IPS-NIHi11 (cell line): ENCODE measurements at regions not wholly inside any gene's neighbourhood (a gene's known extent, or its start where the extent isn't known, plus 50 kb on each side); places are given as distances from the start of the nearest gene placed in this dataset.
A peak's percentile ranks its signal among the peaks of the same experiment; 100 is the strongest.

Experiments
- DNase-seq: peaks from one replicate; pipeline ENCODE4 v3.0.0; 2012; ENCODE audit warnings: mixed read lengths, low spot score

GRCh38 chr1:29749024-29749945 lies 513.0 kb downstream of the PTPRU start:
- DNase-seq: no peak

GRCh38 chr1:29747196-29747595 lies 510.9 kb downstream of the PTPRU start:
- DNase-seq: no peak

DNA sequence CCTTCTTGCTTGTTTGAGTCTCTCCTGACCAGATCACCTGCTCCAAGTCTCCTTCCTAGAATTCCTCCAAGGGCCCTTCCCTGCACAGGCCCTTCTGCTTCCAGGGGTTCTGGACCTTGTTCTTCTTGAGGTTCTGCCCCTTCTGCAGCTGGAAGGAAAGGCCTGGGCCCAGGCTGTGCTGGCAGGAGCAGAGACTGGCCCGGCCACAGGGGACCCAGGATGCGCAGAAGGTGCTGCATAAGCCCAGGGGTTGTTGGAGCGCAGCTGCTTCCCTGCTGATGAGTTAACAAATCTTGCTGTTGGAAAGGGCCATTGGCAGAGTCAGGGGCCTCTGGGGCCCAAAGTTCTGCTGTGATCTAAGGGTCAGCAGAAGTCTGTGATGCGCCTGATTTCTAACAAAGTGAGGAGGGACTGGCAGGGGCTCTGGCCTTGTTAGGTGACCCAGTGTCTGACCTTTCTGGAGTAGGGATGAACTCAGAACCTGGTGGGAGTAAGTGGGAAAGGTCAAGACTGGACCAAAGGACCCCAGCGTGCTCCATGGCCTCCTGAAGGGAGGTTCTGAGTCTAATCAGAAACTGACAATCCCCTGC lies 509.8 kb downstream of the PTPRU start:
- DNase-seq: no peak

GRCh38 chr1:29744684-29745490 lies 508.6 kb downstream of the PTPRU start:
- no peak for DNase-seq

- DNase-seq: no peak
Observed at GRCh38 chr1:29743931-29744330, 507.6 kb downstream of the PTPRU start.

DNA sequence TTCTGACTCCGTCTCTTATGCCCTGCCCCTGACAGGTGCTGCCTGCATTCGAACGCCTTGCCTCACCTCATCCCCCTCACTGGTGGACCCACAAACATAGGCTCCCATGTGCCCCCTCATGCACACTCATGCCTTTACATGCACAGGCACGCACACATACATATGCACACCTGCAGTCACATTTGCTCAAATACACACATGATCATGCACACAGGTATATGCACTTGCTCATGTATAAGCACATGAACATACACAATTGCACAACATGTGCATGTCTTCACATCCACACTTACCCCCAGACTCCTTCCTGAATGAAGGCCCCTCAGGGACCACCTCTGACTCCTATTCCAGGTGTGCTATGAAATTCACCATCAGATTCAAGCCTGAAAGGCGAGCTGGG lies 506.9 kb downstream of the PTPRU start:
- DNase-seq: no peak

GRCh38 chr1:29739176-29739575 lies 502.9 kb downstream of the PTPRU start:
- no peak for DNase-seq

GRCh38 chr1:29736582-29737188 lies 500.4 kb downstream of the PTPRU start:
- peak; percentile 85 for DNase-seq

- no peak for DNase-seq
Observed at GRCh38 chr1:29732453-29732852, 496.1 kb downstream of the PTPRU start.

- DNase-seq: no peak
Observed at GRCh38 chr1:29730623-29731022, 494.3 kb downstream of the PTPRU start.

GRCh38 chr1:29729281-29729680 lies 493.0 kb downstream of the PTPRU start:
- DNase-seq: no peak

- no peak for DNase-seq
Observed at GRCh38 chr1:29728703-29729102, 492.4 kb downstream of the PTPRU start.

- DNase-seq: no peak
Observed at GRCh38 chr1:29725262-29725661, 488.9 kb downstream of the PTPRU start.

DNA sequence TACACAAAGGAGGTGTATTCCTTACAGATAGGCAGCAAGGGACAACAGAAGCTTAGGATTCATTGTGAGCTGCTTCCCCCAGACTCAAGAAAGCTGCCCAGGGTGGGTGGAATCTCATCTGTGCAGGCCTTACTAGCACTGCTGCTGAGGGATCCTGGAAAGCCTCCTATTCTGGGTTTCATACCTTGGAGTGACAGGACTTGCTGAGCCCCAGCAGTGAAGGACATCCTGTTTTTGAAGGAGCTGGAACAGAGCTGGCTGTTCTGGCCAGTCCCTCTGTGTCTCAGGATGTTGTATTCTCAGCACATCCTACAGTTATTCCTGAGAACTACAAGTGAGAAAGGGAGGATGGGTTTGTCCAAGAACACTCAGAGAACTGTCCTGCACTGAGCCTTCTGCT lies 486.3 kb downstream of the PTPRU start:
- no peak for DNase-seq

DNA sequence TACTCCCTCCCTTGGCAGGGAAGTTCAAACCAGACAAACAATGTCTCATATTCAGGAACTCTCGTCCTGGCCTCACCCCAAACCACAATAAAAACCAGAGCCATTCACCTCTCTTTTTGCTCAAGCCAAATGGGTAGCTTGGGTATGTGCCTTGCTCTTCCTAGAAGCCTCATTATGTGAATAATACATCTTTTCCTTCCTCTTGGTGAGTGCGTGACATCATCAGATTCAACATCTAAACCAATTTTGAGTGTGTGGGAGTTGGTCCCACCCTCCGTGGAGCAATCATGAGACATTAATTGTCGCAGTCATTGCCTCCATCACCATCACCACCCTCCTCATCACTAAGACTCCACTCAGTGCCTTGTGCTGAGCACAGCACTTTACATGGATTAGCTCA lies 482.9 kb downstream of the PTPRU start:
- DNase-seq: no peak

DNA sequence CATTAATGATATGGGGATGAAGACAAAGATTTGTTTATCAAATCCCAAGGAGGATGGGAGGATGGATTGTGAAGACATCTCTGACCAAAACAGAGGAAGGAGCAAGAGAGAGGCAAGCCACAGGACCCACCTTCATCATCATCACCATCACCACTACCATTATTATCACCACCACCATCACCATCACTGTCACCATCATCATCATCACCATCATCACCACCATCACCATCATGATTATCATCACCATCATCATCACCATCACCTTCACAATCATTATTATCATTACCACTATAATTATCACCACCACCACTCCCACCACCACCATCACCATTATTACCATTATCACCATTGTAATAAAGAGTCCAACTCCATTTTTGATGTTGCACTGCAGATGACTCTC lies 482.5 kb downstream of the PTPRU start:
- DNase-seq: no peak

DNA sequence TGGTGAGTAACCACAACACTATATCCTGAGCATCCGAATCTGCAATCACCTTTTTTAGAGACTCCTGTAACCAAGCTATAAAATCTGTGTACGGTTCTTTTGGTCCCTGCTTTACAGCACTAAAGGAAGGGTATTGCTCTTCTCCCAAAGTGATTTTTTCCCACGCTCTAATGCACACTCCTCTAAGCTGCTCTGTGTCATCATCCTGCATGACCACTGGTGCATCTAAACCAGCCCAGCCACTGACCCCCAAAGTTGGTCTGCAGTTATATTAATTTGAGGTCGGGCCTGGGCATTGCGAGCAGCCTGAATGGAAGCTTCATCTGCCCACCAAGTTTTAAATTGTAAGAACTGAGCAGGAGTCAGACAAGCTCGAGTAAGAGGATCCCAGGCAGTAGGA lies 480.0 kb downstream of the PTPRU start:
- no peak for DNase-seq

DNA sequence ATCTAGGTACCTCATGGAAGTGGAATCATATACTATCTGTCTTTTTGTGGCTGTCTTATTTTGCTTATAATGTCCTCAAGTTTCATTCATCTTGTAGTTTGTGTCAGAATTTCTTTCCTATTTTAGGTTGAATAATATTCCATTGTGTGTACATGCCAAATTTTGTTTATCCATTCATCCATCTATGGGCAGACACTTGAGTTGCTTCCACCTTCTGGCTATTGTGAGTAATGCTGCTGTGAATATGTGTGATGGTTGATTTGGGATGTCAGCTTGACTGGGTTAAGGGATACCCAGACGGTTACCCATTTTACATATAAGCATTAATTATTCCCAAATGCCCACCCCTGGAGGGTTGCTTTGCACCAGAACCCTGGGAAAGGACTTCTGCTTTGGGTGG lies 477.5 kb downstream of the PTPRU start:
- no peak for DNase-seq

- no peak for DNase-seq
Observed at GRCh38 chr1:29712801-29713200, 476.5 kb downstream of the PTPRU start.

DNA sequence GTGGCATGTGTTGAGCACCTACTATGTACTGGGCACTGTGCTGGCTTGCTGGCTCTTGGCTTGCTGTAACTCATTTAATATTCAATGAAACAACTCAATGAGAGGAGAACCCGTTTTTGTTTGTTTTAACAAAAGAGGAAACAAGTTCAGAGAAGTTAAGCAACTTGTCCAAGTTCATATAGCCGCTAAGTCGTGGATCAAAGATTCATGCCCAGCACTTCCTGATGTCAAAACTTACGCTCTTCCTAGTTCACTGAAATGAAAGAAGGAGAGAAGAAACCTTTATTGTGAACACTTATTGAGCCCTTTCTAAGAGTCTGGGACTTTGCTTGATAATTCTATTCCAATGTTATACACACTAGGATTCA lies 475.9 kb downstream of the PTPRU start:
- DNase-seq: no peak

- DNase-seq: no peak
Observed at GRCh38 chr1:29711582-29712283, 475.4 kb downstream of the PTPRU start.
